ENCODE measurements at regions not wholly inside any gene's neighbourhood (a gene's known extent, or its start where the extent isn't known, plus 50 kb on each side); places are given as distances from the start of the nearest gene placed in this dataset.
"Not testable (repeated sequence)": the region's sequence is repeated elsewhere in the genome, so short reads cannot be mapped to it uniquely, and the experiment has no call there.

DNA sequence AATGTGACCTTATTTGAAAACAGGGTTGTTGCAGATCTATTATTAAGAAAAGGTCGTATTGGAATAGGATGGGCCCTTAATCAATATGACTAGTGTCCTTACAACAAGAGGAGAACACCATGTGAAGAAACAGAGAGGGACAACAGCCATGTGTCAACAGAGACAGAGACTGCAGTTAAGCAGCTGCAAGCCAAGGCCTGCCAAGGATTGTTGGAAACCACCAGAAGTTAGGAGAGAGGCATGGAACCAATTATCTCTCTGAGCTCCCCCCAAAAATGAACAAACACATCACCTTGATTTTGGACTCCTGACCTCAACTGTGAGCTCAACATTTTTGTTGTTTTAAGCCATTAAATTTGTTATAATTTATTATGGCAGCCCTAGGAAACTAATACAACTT lies 214.6 kb upstream of the PRKD1 start:
- intact Hi-C loops (cut with micrococcal nuclease) = no loop called here
- no peak for ATAC-seq
- no peak for DNase-seq

DNA sequence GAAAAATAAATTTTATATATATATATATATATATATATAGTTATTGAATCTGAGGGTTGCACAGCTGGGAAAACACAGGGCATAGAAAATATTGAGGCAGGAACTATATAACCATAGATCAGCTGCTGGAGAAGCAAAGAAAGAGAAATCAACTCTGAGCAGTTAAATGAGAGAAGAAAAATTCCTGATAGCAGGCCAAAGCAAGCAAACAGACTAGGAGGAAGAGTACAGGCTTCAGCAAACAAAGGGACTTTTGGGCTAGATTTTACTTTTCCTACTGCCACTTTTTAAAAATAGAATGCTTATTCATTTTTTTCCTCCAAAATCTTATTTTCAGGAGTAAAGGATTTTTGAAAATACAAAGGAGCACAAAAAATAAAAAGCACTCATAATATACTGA lies 216.0 kb upstream of the PRKD1 start:
- ATAC-seq (no peak), DNase-seq (no peak)
- intact Hi-C loops (cut with micrococcal nuclease) = no loop called here

GRCh38 chr14:30153717-30154116 lies 226.1 kb upstream of the PRKD1 start:
- ATAC-seq = no peak
- no peak for DNase-seq
- intact Hi-C loops (cut with micrococcal nuclease) = no loop called here

GRCh38 chr14:30156571-30156970 lies 228.9 kb upstream of the PRKD1 start:
- DNase-seq (no peak), ATAC-seq (no peak)
- intact Hi-C loops (cut with micrococcal nuclease) = no loop called here

DNA sequence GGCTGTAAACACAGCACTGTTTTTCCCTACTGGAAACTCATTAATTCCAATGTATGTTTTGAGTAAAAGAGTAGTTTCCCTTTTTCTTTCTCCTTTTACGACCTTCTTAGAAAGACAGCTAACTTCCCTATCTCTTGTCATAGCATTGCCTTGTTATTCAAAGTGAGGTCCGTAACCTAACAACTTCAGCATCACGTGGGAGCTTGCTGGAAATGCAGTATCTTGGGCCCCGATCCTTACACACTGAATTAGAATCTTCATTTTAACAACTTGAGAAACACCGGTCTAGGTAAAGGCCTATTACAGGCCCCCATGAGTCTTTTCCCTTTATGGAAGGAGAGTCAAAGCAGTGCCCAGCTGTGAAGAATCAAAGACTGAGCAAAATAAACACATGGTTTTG lies 230.7 kb upstream of the PRKD1 start:
- DNase-seq (no peak), ATAC-seq (no peak)
- intact Hi-C loops (cut with micrococcal nuclease) = no loop called here

DNA sequence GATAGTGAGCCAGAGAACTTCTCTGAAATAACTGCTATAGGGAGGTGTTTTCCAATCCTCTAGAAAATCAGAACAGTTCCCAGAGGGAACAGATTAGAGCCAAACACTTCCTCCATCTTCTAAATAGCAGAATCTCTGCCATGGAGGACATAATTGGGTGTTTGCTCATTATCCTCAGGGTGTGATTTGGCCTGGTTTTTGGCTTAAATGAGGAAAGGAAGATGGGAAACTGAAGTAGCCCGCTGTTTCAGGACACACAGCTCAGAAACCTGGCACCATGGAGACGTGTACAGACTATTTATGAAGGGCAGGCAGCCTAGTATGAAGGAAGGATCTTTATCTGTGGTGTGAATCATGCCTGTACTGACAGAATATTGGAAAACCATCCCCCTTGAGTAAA lies 231.7 kb upstream of the PRKD1 start:
- ATAC-seq (no peak), DNase-seq (no peak)
- intact Hi-C loops (cut with micrococcal nuclease) = no loop called here

DNA sequence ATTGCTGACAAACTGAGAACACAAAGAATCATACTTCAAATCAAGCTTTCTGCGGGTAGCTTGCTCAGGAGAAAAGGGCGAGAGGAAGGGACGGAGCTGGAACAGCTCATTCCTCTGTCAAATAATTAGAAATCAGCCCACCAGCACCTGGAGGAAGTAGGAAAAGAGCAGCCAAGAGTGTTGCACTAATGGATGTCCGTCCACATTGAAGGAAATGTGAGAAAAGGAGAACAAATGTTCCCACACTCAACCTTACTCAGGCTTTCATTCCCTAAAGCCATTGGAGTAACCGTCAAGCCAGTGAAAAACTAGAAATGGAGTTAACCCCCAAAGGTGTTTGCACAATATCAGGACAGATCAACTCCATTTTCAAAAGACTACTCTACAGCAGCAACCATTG lies 233.0 kb upstream of the PRKD1 start:
- DNase-seq (no peak), ATAC-seq (no peak)
- intact Hi-C loops (cut with micrococcal nuclease) = no loop called here

GRCh38 chr14:30162066-30162465 lies 234.4 kb upstream of the PRKD1 start:
- no peak for ATAC-seq

GRCh38 chr14:30165255-30165654 lies 237.6 kb upstream of the PRKD1 start:
- DNase-seq (no peak), ATAC-seq (no peak)
- intact Hi-C loops (cut with micrococcal nuclease) = no loop called here

More at GRCh38 chr14:30162066-30162465, 234.4 kb upstream of the PRKD1 start:
- intact Hi-C loops (cut with micrococcal nuclease) = no loop called here
- DNase-seq = no peak

DNA sequence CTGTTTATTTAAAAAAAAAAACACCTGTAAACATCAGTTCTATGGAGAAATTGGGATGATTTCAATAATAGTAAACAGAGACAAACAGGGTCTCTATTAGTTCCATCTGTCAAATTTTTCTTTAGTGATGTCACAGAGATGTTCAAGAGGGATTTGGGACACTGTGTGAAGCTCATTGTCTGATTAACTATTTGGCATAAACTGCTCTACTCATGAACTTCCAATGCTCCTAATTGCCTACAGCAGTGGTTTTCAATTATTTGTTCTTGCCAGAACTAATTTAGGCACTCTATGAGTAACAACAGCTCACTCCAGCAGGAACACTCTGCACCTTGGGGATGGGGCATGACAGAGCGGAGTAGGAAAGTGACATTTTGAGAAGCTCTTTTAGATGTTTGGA lies 250.1 kb upstream of the PRKD1 start:
- intact Hi-C loops (cut with micrococcal nuclease) = no loop called here
- DNase-seq (no peak), ATAC-seq (no peak)

- ATAC-seq (no peak), DNase-seq (no peak)
- intact Hi-C loops (cut with micrococcal nuclease) = no loop called here
These were observed 251.9 kb upstream of the PRKD1 start for GRCh38 chr14:30179381-30180130.

DNA sequence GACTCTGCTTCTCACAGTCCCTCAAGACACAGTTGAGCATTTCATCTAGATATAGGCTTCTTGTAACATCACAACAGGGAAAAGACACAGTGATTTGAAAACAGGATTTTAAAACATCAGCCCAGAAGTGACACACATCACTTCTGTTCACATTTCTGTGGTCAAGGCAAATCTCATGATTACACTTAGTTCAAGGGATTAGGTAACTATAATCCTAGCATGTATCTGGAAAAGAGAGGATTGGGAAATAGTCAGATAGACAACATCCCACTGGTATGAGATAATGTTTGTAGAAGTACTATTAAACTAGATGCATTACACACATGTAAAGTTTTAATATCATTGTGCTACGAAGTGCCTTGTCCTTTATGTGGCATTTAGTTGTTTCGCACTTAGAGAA lies 252.6 kb upstream of the PRKD1 start:
- intact Hi-C loops (cut with micrococcal nuclease) = no loop called here

DNA sequence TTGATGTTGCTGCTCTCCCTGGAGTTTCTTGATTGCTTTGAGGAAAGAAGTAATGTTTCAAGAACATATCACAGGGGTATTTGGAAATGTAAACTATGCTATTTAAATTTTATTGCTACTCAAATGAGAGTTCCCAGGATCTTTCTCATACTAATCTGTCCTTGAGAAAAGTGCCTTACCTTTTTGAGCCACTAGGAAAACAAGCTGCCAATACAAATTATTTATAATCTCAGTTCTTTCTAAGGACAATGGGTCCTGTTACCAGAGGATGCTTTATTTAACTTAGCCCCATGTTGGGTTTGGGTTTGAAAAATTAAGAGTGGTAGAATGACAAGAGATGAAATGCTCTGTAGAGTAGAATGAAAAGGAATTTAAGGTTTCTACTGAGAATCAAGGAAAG lies 258.2 kb upstream of the PRKD1 start:
- DNase-seq (no peak), ATAC-seq (no peak)
- intact Hi-C loops (cut with micrococcal nuclease) = no loop called here

More for the DNA sequence above, 252.6 kb upstream of the PRKD1 start:
- DNase-seq (no peak), ATAC-seq (peak; percentile 12)

GRCh38 chr14:30191639-30192279 lies 264.1 kb upstream of the PRKD1 start:
- no peak for DNase-seq
- ATAC-seq = no peak
- intact Hi-C loops (cut with micrococcal nuclease) = loop anchor here (5.0 kb wide), 1 partner anchor 969 kb away; no protein-coding TSS in a partner anchor

- intact Hi-C loops (cut with micrococcal nuclease) = loop anchor here (5.0 kb wide), 1 partner anchor 971 kb away; no protein-coding TSS in a partner anchor
- DNase-seq = no peak
- ATAC-seq = no peak
These were observed 265.5 kb upstream of the PRKD1 start for GRCh38 chr14:30193101-30193500.

GRCh38 chr14:30193845-30194501 lies 266.3 kb upstream of the PRKD1 start:
- intact Hi-C loops (cut with micrococcal nuclease) = loop anchor here (5.0 kb wide), 1 partner anchor 972 kb away; no protein-coding TSS in a partner anchor

DNA sequence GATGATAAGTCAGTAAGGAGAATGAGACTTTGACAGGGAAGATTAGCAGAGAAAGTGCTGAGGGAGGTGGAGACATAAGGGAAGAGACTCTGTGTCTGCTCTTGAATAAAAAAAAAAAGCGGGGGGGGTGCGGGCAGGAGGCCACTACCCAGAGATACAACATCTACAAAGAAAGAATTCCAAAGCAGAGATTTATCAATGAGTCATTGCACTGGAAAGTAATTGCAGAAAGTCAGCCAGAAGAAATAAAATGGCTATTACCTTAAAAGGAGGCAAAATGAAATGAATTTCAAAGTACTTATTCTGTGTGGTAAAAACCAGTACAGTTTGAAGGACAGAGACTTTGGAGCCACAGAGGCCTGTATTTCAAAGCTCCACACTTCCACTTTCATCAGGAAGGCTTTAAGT lies 267.1 kb upstream of the PRKD1 start:
- intact Hi-C loops (cut with micrococcal nuclease) = loop anchor here (5.0 kb wide), 1 partner anchor 972 kb away; no protein-coding TSS in a partner anchor
- DNase-seq (no peak), ATAC-seq (peak; percentile 63)

More at GRCh38 chr14:30193845-30194501, 266.3 kb upstream of the PRKD1 start:
- DNase-seq (no peak), ATAC-seq (no peak)

GRCh38 chr14:30195941-30196340 lies 268.3 kb upstream of the PRKD1 start:
- ATAC-seq (no peak), DNase-seq (no peak)
- intact Hi-C loops (cut with micrococcal nuclease) = no loop called here

DNA sequence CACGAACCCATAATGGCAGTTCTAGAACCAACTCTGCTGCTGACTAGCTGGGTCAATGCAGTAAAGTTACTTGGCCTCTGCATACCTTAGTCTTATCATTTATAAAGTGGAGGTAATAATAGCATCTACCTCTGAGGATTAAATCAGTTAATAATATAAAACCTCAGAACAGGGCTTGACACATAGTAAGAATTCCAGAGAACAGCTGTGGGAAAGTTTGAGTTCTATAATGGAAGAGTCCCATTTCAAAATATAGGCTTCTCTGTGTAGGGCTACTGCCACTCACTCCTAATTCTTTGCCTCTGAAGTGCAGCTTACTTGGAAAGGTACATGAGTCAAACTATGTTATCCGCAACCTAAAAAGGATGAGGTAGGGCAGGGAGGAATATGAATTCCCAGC lies 269.2 kb upstream of the PRKD1 start:
- intact Hi-C loops (cut with micrococcal nuclease) = no loop called here
- ATAC-seq = no peak
- DNase-seq = no peak

GRCh38 chr14:30198720-30199119 lies 271.1 kb upstream of the PRKD1 start:
- intact Hi-C loops (cut with micrococcal nuclease); ATAC-seq; DNase-seq: not testable (repeated sequence)
